ENCODE measurements at regions not wholly inside any gene's neighbourhood (a gene's known extent, or its start where the extent isn't known, plus 50 kb on each side); places are given as distances from the start of the nearest gene placed in this dataset.
"Not testable (repeated sequence)": the region's sequence is repeated elsewhere in the genome, so short reads cannot be mapped to it uniquely, and the experiment has no call there.

GRCh38 chr10:33859319-33860022 lies 525.0 kb upstream of the NRP1 start:
- DNase-seq = no peak

DNA sequence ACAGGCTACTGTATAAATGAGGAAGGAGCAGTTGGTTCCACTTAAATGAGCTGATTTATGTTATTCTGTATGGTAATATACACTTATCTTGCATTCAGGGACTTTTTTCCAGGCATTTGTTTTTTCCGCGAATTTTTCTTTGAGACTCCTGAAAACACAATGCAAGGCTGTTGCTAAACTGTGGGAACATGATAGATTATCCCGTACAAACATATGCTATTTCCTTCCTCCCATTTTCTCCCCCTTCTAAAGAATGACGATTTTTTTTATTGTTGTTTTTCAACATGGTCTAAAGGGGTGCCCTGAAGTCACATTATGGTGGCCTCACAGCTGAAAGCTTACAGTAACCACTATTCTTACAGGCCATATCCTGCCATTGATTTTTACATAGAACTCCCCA lies 523.9 kb upstream of the NRP1 start:
- DNase-seq = no peak

- DNase-seq = not testable (repeated sequence)
These were observed 518.8 kb upstream of the NRP1 start for GRCh38 chr10:33853221-33853620.

- no peak for DNase-seq
These were observed 508.9 kb upstream of the NRP1 start for GRCh38 chr10:33843379-33843778.

- no peak for DNase-seq
These were observed 507.2 kb upstream of the NRP1 start for GRCh38 chr10:33841678-33842077.

DNA sequence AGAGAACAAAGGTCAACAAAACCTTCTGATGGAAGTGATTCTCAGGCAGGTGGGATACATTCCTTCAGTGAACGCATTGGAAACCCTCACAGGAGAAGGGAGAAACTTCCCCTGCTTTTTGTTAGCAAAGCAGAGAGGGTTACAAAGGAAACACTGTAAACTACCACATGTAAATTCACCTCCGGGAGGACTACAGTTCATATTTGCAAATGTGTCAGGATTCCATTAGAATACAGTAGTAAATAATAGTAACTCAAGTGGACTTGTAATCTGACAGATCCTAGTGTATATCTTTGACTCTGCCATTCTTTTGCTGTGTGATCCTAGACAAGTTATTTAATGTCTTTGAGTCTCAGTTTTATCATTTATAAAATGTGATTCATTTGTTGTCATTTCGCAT lies 504.3 kb upstream of the NRP1 start:
- no peak for DNase-seq

- DNase-seq = no peak
These were observed 503.3 kb upstream of the NRP1 start for GRCh38 chr10:33837736-33838135.

GRCh38 chr10:33835556-33835955 lies 501.1 kb upstream of the NRP1 start:
- DNase-seq = no peak

GRCh38 chr10:33833566-33833965 lies 499.1 kb upstream of the NRP1 start:
- no peak for DNase-seq

- DNase-seq = no peak
These were observed 497.8 kb upstream of the NRP1 start for GRCh38 chr10:33832124-33832787.

DNA sequence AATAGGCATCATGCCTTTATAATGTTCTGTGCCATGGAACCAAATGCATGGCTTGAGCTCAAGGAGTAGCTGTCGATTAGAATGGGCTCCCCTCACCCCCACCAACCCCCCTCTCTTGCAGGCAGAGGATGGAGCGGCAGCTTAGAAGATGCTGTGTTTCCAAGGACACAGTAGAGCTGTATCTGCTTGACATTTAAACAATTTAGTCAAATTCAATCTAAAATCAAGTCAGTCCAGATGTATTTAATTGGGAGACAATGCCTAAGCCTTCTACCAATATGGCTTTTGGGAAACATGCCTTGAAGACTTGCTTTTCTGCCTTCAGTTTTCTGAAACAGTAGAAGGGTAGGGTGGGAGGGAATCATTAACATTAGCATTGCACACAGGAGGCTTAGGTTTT lies 497.1 kb upstream of the NRP1 start:
- DNase-seq = no peak

- DNase-seq = not testable (repeated sequence)
These were observed 495.4 kb upstream of the NRP1 start for GRCh38 chr10:33829899-33830298.

- no peak for DNase-seq
These were observed 494.1 kb upstream of the NRP1 start for GRCh38 chr10:33828592-33828991.

DNA sequence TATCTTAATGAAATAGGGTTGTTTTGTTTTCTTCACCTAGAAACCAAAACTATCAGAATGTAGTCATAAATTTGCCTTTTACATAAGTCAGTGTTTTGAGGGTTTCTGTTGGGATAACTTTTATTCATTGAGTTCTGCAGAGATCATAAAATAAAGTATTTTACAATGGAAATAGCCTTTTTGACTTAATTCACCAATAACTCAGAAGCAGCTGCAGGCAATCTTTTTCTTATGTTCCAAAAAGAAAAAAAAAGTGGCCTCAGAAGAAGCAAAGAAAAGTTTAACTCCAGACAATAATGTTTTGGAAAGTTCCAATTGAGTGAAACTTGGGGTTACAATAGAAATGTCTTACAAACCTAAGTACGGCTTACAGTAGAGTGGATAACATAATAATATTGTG lies 491.7 kb upstream of the NRP1 start:
- no peak for DNase-seq

GRCh38 chr10:33822774-33823173 lies 488.3 kb upstream of the NRP1 start:
- DNase-seq = no peak

DNA sequence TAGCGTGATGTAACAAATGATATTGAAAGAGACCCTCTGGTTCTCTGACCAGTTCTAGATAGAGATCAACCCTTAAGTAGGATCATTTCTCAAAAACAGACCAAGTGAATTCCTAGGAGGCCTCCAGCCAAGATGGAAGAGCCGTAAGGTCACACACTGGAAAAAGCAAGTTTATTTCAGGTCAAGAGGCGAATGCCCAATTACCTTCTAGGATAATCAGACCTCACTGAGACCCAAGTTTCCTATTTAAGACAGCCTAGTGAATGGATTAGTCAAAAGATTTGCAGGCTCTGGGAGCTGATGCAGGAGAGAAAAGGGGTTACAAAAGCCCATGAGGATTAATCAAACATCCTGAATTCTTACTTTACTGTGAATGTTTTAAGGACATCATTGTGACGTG lies 486.1 kb upstream of the NRP1 start:
- no peak for DNase-seq

DNA sequence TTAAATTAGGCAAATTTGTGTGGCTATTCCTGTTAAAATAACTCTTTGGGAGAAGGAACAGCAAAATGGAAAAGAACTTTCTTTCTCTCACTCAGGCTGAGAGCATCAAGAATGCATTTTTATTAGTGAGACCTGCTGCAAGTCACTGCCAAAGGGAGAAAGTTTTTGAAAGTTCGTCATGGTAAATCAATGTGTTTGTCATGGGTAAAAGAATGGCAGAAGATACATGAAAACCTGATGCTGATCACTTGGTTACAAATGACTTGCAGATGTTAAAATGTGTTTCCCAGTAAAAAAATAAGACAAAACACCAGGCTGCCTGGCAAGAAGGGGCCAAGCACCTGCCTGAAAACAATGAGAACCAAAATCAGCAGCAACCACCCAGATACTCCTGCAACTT lies 484.7 kb upstream of the NRP1 start:
- no peak for DNase-seq

DNA sequence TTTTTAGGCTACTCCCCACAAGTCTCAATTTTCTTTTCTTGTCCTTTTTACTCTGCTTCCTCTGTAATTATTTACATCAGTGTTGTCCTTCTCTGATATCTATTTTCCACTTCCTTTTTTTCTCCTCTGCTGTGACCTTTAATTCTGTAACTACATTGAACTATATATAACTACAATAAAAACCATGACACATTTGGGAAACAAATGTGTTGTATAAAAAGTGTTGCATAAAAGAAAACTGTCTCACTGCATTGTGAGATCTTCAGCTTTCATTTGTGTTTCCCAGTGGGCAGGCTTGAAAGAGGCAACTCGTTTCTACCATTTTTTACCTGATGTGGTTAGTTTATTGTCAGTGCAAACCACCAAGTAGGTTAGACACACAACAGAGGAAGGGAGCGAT lies 483.9 kb upstream of the NRP1 start:
- DNase-seq = no peak

GRCh38 chr10:33817605-33818004 lies 483.1 kb upstream of the NRP1 start:
- no peak for DNase-seq

DNA sequence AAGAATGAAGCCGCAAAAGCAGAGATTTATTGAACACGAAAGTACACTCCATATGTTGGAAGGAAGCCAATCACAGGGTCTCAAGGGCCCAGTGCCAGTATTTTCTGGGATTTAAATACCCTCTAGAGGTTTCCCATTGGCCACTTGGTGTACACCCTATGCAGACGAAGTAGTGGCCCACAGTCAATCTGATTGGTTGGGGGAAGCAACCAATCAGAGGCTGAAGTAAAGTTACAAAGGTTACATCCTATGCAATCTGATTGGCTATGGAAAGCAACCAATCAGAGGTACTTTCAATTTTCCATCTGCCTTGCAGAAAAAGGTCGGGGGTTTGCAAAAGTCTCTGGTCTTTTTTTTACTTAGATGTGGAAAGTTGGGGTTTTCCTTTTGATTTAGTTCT lies 481.3 kb upstream of the NRP1 start:
- no peak for DNase-seq

GRCh38 chr10:33813871-33814270 lies 479.4 kb upstream of the NRP1 start:
- no peak for DNase-seq

- DNase-seq = no peak
These were observed 478.9 kb upstream of the NRP1 start for GRCh38 chr10:33813415-33813814.

- DNase-seq = no peak
These were observed 478.1 kb upstream of the NRP1 start for GRCh38 chr10:33812586-33812985.

- DNase-seq = no peak
These were observed 476.5 kb upstream of the NRP1 start for GRCh38 chr10:33810986-33811385.

GRCh38 chr10:33809732-33810131 lies 475.3 kb upstream of the NRP1 start:
- DNase-seq = no peak

Data from stimulated activated naive CD4-positive, alpha-beta T cell (primary cell).